CD14-positive monocyte (primary cell): ENCODE measurements at regions not wholly inside any gene's neighbourhood (a gene's known extent, or its start where the extent isn't known, plus 50 kb on each side); places are given as distances from the start of the nearest gene placed in this dataset.

Experiments
- DNase-seq, 3 donors: peaks; one replicate each; pipeline ENCODE4 v3.0.0-alpha.2; 2011 to 2022
- H2AFZ ChIP-seq: 2 replicates; pipeline ENCODE4 v1.6.0; 2012; ENCODE audit warnings: mild to moderate bottlenecking, low read depth, low read length, inconsistent platforms; ENCODE audit not compliant: insufficient read depth, poor library complexity, severe bottlenecking
- H3K27ac ChIP-seq, 2 donors: 1 replicate in 1 of 2; 2 replicates in 1 of 2; pipeline ENCODE4 v1.5.1; 2012 to 2013; ENCODE audit warnings: low read length in 2 of 2, control low read depth in 1 of 2, inconsistent platforms in 1 of 2, low read depth in 1 of 2, mild to moderate bottlenecking in 1 of 2
- H3K27me3 ChIP-seq, 2 donors: one replicate each; pipeline versions ENCODE4 v1.6.0 to v1.6.1; 2011 to 2013; ENCODE audit warnings: low read length in 2 of 2; ENCODE audit not compliant: control insufficient read depth in 2 of 2, insufficient read depth in 2 of 2
- H3K36me3 ChIP-seq, 2 donors: replicated peaks in 1 of 2; 1 replicate in 1 of 2; 2 replicates in 1 of 2; pipeline versions ENCODE4 v1.5.1 to v1.6.1; 2012 to 2013; ENCODE audit warnings: low read length in 2 of 2, control low read depth in 1 of 2, inconsistent platforms in 1 of 2, mild to moderate bottlenecking in 1 of 2; ENCODE audit not compliant: insufficient read depth in 2 of 2, control insufficient read depth in 1 of 2
- H3K4me1 ChIP-seq, 2 donors: 1 replicate in 1 of 2; 2 replicates in 1 of 2; pipeline versions ENCODE4 v1.5.1 to v1.6.1; 2012 to 2013; ENCODE audit warnings: low read length in 2 of 2, control low read depth in 1 of 2, inconsistent platforms in 1 of 2, mild to moderate bottlenecking in 1 of 2, moderate library complexity in 1 of 2; ENCODE audit not compliant: insufficient read depth in 2 of 2, control insufficient read depth in 1 of 2
- H3K4me2 ChIP-seq: replicated peaks from 2 replicates; pipeline ENCODE3; 2012; ENCODE audit warnings: low read length, moderate library complexity, mild to moderate bottlenecking; ENCODE audit not compliant: poor library complexity, severe bottlenecking; ENCODE audit errors: extremely low read depth
- H3K4me3 ChIP-seq, 3 experiments: fragments of 200-600 bp in 1 of 3; sonication (generic) in 1 of 3; replicated peaks in 1 of 3; 1 replicate in 2 of 3; 2 replicates in 1 of 3; pipeline ENCODE4 v1.5.1; 2011 to 2013; ENCODE audit warnings: low read length in 3 of 3, mild to moderate bottlenecking in 3 of 3, control low read depth in 2 of 3, low read depth in 2 of 3, inconsistent platforms in 1 of 3, moderate library complexity in 1 of 3
- H3K79me2 ChIP-seq: 2 replicates; pipeline ENCODE4 v1.6.0; 2012; ENCODE audit warnings: mild to moderate bottlenecking, control low read depth, inconsistent platforms, low read length, moderate library complexity; ENCODE audit not compliant: insufficient read depth
- H3K9ac ChIP-seq: 2 replicates; pipeline ENCODE4 v1.6.0; 2017; ENCODE audit warnings: low read length, mild to moderate bottlenecking; ENCODE audit not compliant: insufficient read depth, poor library complexity, severe bottlenecking
- H3K9me3 ChIP-seq, 2 donors: replicated peaks in 1 of 2; 1 replicate in 1 of 2; 2 replicates in 1 of 2; pipeline versions ENCODE4 v1.5.1 to v1.6.1; 2012 to 2013; ENCODE audit warnings: low read length in 2 of 2, control low read depth in 1 of 2; ENCODE audit not compliant: control insufficient read depth in 1 of 2, insufficient read depth in 1 of 2
- H4K20me1 ChIP-seq: 2 replicates; pipeline ENCODE4 v1.6.0; 2012; ENCODE audit warnings: mild to moderate bottlenecking, low read length, control low read depth, moderate library complexity; ENCODE audit not compliant: insufficient read depth
- H3K27ac Mint-ChIP-seq, 7 donors: one replicate each; pipeline ENCODE4 v1.8.0; 2020; ENCODE audit warnings: mild to moderate bottlenecking in 7 of 7, mixed read lengths in 7 of 7, moderate library complexity in 6 of 7, inconsistent platforms in 2 of 7
- H3K27me3 Mint-ChIP-seq, 3 donors: one replicate each; pipeline ENCODE4 v1.8.0; 2021 to 2022; ENCODE audit warnings: low read depth in 3 of 3, mild to moderate bottlenecking in 3 of 3, mixed read lengths in 3 of 3, moderate library complexity in 3 of 3, inconsistent platforms in 1 of 3
- H3K36me3 Mint-ChIP-seq, 2 donors: one replicate each; pipeline ENCODE4 v1.8.0; 2020; ENCODE audit warnings: mixed read lengths in 2 of 2, inconsistent platforms in 1 of 2, mild to moderate bottlenecking in 1 of 2
- H3K4me1 Mint-ChIP-seq: one replicate; pipeline ENCODE4 v1.8.0; 2020; ENCODE audit warnings: mild to moderate bottlenecking, mixed read lengths
- H3K4me3 Mint-ChIP-seq, 2 donors: one replicate each; pipeline ENCODE4 v1.8.0; 2020; ENCODE audit warnings: mild to moderate bottlenecking in 2 of 2, mixed read lengths in 2 of 2, moderate library complexity in 1 of 2
- H3K9me3 Mint-ChIP-seq, 7 donors: one replicate each; pipeline ENCODE4 v1.8.0; 2020 to 2022; ENCODE audit warnings: mixed read lengths in 7 of 7, mild to moderate bottlenecking in 6 of 7, moderate library complexity in 6 of 7, inconsistent platforms in 2 of 7
- CTCF ChIP-seq: fragments of 200-600 bp; IDR thresholded peaks from one replicate; pipeline ENCODE4 v1.8.0; 2022; ENCODE audit warnings: antibody characterized with exemption, mild to moderate bottlenecking
- WGBS: methylation state at CpG from one replicate; pipeline ENCODE4 v1.1.5; 2013; ENCODE audit warnings: missing lambda C conversion rate; ENCODE audit not compliant: insufficient coverage; 5-methylcytosine and 5-hydroxymethylcytosine counted together
- intact Hi-C, 2 donors: fragments of 100-400 bp; cut with micrococcal nuclease; formaldehyde crosslinking; loops; one replicate each; pipeline versions ENCODE4 v1.15.0 to v1.15.1; 2023

GRCh38 chr1:164092603-164093353 lies 466.2 kb upstream of the PBX1 start:
- no peak for TF ChIP-seq CTCF
- Histone ChIP-seq H3K27me3 (no peaks in the 10 kb centered on the region), H3K4me3 (no peak overlapping the region), H3K79me2 (no peaks in the 10 kb centered on the region), H4K20me1 (no peaks in the 10 kb centered on the region), H3K4me1 (no peaks in the 10 kb centered on the region), H3K27ac (no peak overlapping the region), H2AFZ (no peak overlapping the region), H3K9ac (no peak overlapping the region), H3K9me3 (peaks cover 0 to 6% of the 10 kb centered on the region in 2 donors), H3K4me2 (no peak overlapping the region), H3K36me3 (no peaks in the 10 kb centered on the region)
- Mint-ChIP-seq H3K36me3 (no peaks in the 10 kb centered on the region), H3K4me1 (no peaks in the 10 kb centered on the region), H3K27me3 (no peaks in the 10 kb centered on the region), H3K9me3 (peaks cover 0 to 9% (median 2%) of the 10 kb centered on the region in 7 donors), H3K27ac (no peak overlapping the region), H3K4me3 (no peak overlapping the region)
- WGBS = 87% methylated on average over 4 of the region's 4 CpGs
- no peak for DNase-seq
- intact Hi-C loops = no loop called here

- Mint-ChIP-seq H3K4me1 (no peaks in the 10 kb centered on the region), H3K27ac (no peak overlapping the region), H3K36me3 (no peaks in the 10 kb centered on the region), H3K9me3 (peaks cover 0 to 7% (median 2%) of the 10 kb centered on the region in 7 donors), H3K27me3 (no peaks in the 10 kb centered on the region), H3K4me3 (no peak overlapping the region)
- TF ChIP-seq CTCF = no peak
- WGBS = 67% methylated on average over 1 of the region's 2 CpGs
- no peak overlapping the region for H3K4me3 ChIP-seq
- no peak overlapping the region for H3K4me2 ChIP-seq
- no peak overlapping the region for H2AFZ ChIP-seq
- no peaks in the 10 kb centered on the region for H4K20me1 ChIP-seq
- H3K36me3 ChIP-seq = no peaks in the 10 kb centered on the region
- H3K27ac ChIP-seq = no peak overlapping the region
- no peak overlapping the region for H3K9ac ChIP-seq
- DNase-seq = no peak
- no peaks in the 10 kb centered on the region for H3K27me3 ChIP-seq
- intact Hi-C loops = no loop called here
- H3K4me1 ChIP-seq = no peaks in the 10 kb centered on the region
- H3K79me2 ChIP-seq = no peaks in the 10 kb centered on the region
- H3K9me3 ChIP-seq = peaks cover 0 to 6% of the 10 kb centered on the region in 2 donors
Observed at GRCh38 chr1:164093543-164093942, 465.4 kb upstream of the PBX1 start.
